H9 (cell line): ENCODE measurements at regions not wholly inside any gene's neighbourhood (a gene's known extent, or its start where the extent isn't known, plus 50 kb on each side); places are given as distances from the start of the nearest gene placed in this dataset.

ENCODE experiments used
- DNase-seq: peaks from one replicate; pipeline ENCODE4 v3.0.0-alpha.2; 2017
- H2AFZ ChIP-seq: one replicate; pipeline ENCODE4 v1.6.1; 2013; ENCODE audit warnings: mild to moderate bottlenecking, low read length, control low read depth, moderate library complexity
- H2AK5ac ChIP-seq: 2 replicates; pipeline ENCODE4 v1.6.1; 2013; ENCODE audit warnings: low read length, control low read depth, mixed read lengths; ENCODE audit not compliant: insufficient read length
- H2BK120ac ChIP-seq: one replicate; pipeline ENCODE4 v1.6.1; 2013; ENCODE audit warnings: low read depth, mild to moderate bottlenecking, low read length, control low read depth, inconsistent platforms; ENCODE audit not compliant: poor library complexity, severe bottlenecking
- H2BK12ac ChIP-seq: 2 replicates; pipeline ENCODE4 v1.6.1; 2013; ENCODE audit warnings: low read length, control low read depth, mixed read lengths, low read depth; ENCODE audit not compliant: insufficient read length
- H2BK15ac ChIP-seq: 2 replicates; pipeline ENCODE4 v1.6.1; 2013; ENCODE audit warnings: low read depth, low read length, control low read depth
- H2BK20ac ChIP-seq: one replicate; pipeline ENCODE4 v1.6.1; 2013; ENCODE audit warnings: low read depth, mild to moderate bottlenecking, low read length, control low read depth, inconsistent platforms; ENCODE audit not compliant: poor library complexity, severe bottlenecking
- H2BK5ac ChIP-seq: 2 replicates; pipeline ENCODE4 v1.6.1; 2013; ENCODE audit warnings: low read length, control low read depth, mixed read lengths; ENCODE audit not compliant: insufficient read length
- H3K14ac ChIP-seq: 2 replicates; pipeline ENCODE4 v1.6.1; 2013; ENCODE audit warnings: low read length, control low read depth; ENCODE audit not compliant: insufficient read depth
- H3K18ac ChIP-seq: 2 replicates; pipeline ENCODE4 v1.6.1; 2013; ENCODE audit warnings: low read depth, mild to moderate bottlenecking, mixed read lengths, low read length, control low read depth; ENCODE audit not compliant: insufficient read length
- H3K23ac ChIP-seq: 2 replicates; pipeline ENCODE4 v1.6.1; 2013; ENCODE audit warnings: low read length, control low read depth, mixed read lengths, low read depth; ENCODE audit not compliant: insufficient read length
- H3K23me2 ChIP-seq: 2 replicates; pipeline ENCODE4 v1.6.1; 2013; ENCODE audit warnings: low read depth, mild to moderate bottlenecking, mixed read lengths, low read length, control low read depth; ENCODE audit not compliant: insufficient read length, poor library complexity, severe bottlenecking
- H3K27ac ChIP-seq: 2 replicates; pipeline ENCODE4 v1.5.1; 2013; ENCODE audit warnings: low read length, control low read depth, mixed read lengths, low read depth; ENCODE audit not compliant: insufficient read length
- H3K27me3 ChIP-seq: 2 replicates; pipeline ENCODE4 v1.6.1; 2013; ENCODE audit warnings: low read length, control low read depth, inconsistent platforms; ENCODE audit not compliant: insufficient read depth
- H3K4ac ChIP-seq: 2 replicates; pipeline ENCODE4 v1.6.1; 2013; ENCODE audit warnings: low read depth, mild to moderate bottlenecking, control low read depth, inconsistent platforms, low read length, moderate library complexity
- H3K4me1 ChIP-seq: 2 replicates; pipeline ENCODE4 v1.6.1; 2013; ENCODE audit warnings: low read length, control low read depth, inconsistent platforms; ENCODE audit not compliant: insufficient read depth
- H3K4me2 ChIP-seq: 2 replicates; pipeline ENCODE4 v1.6.1; 2013; ENCODE audit warnings: low read length, control low read depth, mixed read lengths; ENCODE audit not compliant: insufficient read length, insufficient read depth
- H3K56ac ChIP-seq: 2 replicates; pipeline ENCODE4 v1.6.1; 2013; ENCODE audit warnings: low read depth, mild to moderate bottlenecking, mixed read lengths, low read length, control low read depth; ENCODE audit not compliant: insufficient read length
- H3K79me1 ChIP-seq: 2 replicates; pipeline ENCODE4 v1.6.1; 2013; ENCODE audit warnings: low read depth, mild to moderate bottlenecking, moderate library complexity, low read length, control low read depth, inconsistent platforms; ENCODE audit not compliant: insufficient read depth, poor library complexity, severe bottlenecking
- H3K79me2 ChIP-seq: 2 replicates; pipeline ENCODE4 v1.6.1; 2013; ENCODE audit warnings: low read length, control low read depth, inconsistent platforms; ENCODE audit not compliant: insufficient read depth
- H3K9ac ChIP-seq: 2 replicates; pipeline ENCODE4 v1.6.1; 2013; ENCODE audit warnings: low read length, control low read depth, mixed read lengths; ENCODE audit not compliant: insufficient read length; ENCODE audit errors: extremely low read depth
- H3K9me3 ChIP-seq: one replicate; pipeline ENCODE4 v1.6.1; 2013; ENCODE audit warnings: low read depth, low read length, inconsistent platforms; ENCODE audit not compliant: control insufficient read depth
- H3T11ph ChIP-seq: one replicate; pipeline ENCODE4 v1.6.1; 2013; ENCODE audit warnings: mild to moderate bottlenecking, low read length, control low read depth, inconsistent platforms
- H4K20me1 ChIP-seq: one replicate; pipeline ENCODE4 v1.6.1; 2013; ENCODE audit not compliant: control insufficient read depth, insufficient read length, insufficient read depth
- H4K5ac ChIP-seq: 2 replicates; pipeline ENCODE4 v1.6.1; 2013; ENCODE audit warnings: low read depth, mild to moderate bottlenecking, mixed read lengths, low read length, control low read depth; ENCODE audit not compliant: insufficient read length
- H4K8ac ChIP-seq: replicated peaks from 2 replicates; pipeline ENCODE4 v1.6.1; 2013; ENCODE audit warnings: low read length, control low read depth, mixed read lengths, low read depth; ENCODE audit not compliant: insufficient read length
- H4K91ac ChIP-seq: 2 replicates; pipeline ENCODE4 v1.6.1; 2013; ENCODE audit warnings: low read depth, mild to moderate bottlenecking, moderate library complexity, mixed read lengths, low read length, control low read depth; ENCODE audit not compliant: insufficient read length
- H3K27ac Mint-ChIP-seq, 3 experiments: 2 replicates in 2 of 3; 3 replicates in 1 of 3; pipeline ENCODE4 v1.8.0; 2020 to 2021; ENCODE audit warnings: mixed read lengths in 3 of 3, mild to moderate bottlenecking in 1 of 3, moderate library complexity in 1 of 3
- H3K27me3 Mint-ChIP-seq: 2 replicates; pipeline ENCODE4 v1.8.0; 2021; ENCODE audit warnings: low read depth, mild to moderate bottlenecking, moderate library complexity, mixed read lengths
- H3K36me3 Mint-ChIP-seq, 3 experiments: 2 replicates in 2 of 3; 3 replicates in 1 of 3; pipeline ENCODE4 v1.8.0; 2020 to 2021; ENCODE audit warnings: low read depth in 3 of 3, mixed read lengths in 3 of 3; ENCODE audit not compliant: insufficient read depth in 1 of 3
- H3K4me1 Mint-ChIP-seq, 2 experiments: 2 replicates each; pipeline ENCODE4 v1.8.0; 2020; ENCODE audit warnings: mixed read lengths in 2 of 2
- H3K4me3 Mint-ChIP-seq, 2 experiments: 2 replicates in 1 of 2; 3 replicates in 1 of 2; pipeline ENCODE4 v1.8.0; 2020 to 2021; ENCODE audit warnings: mild to moderate bottlenecking in 2 of 2, mixed read lengths in 2 of 2, moderate library complexity in 1 of 2
- H3K9me3 Mint-ChIP-seq, 2 experiments: 2 replicates in 1 of 2; 3 replicates in 1 of 2; pipeline ENCODE4 v1.8.0; 2020; ENCODE audit warnings: mild to moderate bottlenecking in 2 of 2, mixed read lengths in 2 of 2, moderate library complexity in 1 of 2
- CTCF ChIP-seq: fragments of 200-600 bp; sonication (generic); conservative IDR thresholded peaks from 3 replicates; pipeline ENCODE4 v1.8.0; 2021; ENCODE audit warnings: antibody characterized with exemption, mild to moderate bottlenecking
- WGBS: extraction: QIAGEN DNeasy Blood & Tissue Kit; methylation state at CpG from one replicate; pipeline ENCODE4 v1.1.7; 2013; ENCODE audit warnings: missing lambda C conversion rate, low lambda C conversion rate, mixed read lengths; ENCODE audit not compliant: insufficient read length; ENCODE audit errors: extremely low coverage; 5-methylcytosine and 5-hydroxymethylcytosine counted together

DNA sequence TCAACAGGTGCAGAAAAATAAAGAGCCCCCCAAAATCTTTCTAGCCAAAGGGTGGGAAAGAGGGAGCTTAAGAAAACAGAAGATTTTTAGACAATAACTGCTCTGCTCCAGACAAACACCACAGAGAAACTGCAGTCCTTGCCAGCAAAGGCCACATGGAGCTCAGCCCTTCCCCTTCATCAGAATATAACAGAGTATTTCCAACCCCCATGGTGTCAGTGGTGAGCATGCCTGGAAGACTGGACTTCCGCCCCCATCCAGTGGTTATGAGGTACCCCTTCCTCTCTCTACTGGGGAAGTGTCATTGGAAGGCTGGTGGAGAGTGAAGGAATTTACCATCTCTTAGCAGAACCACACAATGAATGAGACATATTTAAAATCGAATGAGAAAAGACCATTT is 1007.3 kb upstream of the CELF2 start:
- Mint-ChIP-seq H3K4me3 (no peak overlapping the region), H3K27ac (peak overlapping the region in 1 of 3 experiments; percentile 20; a peak in 1 of 7 replicates), H3K36me3 (no peaks in the 10 kb centered on the region), H3K27me3 (no peaks in the 10 kb centered on the region), H3K9me3 (no peaks in the 10 kb centered on the region), H3K4me1 (peaks cover 6 to 11% of the 10 kb centered on the region in 2 experiments)
- Histone ChIP-seq H2BK12ac (no peak overlapping the region), H3K4me2 (no peak overlapping the region), H2AK5ac (no peak overlapping the region), H2BK5ac (no peak overlapping the region), H3K79me1 (no peaks in the 10 kb centered on the region), H3K27me3 (no peaks in the 10 kb centered on the region), H3K23ac (no peak overlapping the region), H3K9ac (no peak overlapping the region), H2BK15ac (no peak overlapping the region), H3K18ac (no peak overlapping the region), H3K56ac (no peak overlapping the region), H3K79me2 (no peaks in the 10 kb centered on the region), H2BK120ac (no peak overlapping the region), H4K5ac (no peak overlapping the region), H3K4ac (no peak overlapping the region), H3K14ac (no peak overlapping the region), H4K91ac (no peak overlapping the region), H3K4me1 (no peaks in the 10 kb centered on the region; the same call in 1 of the 2 replicates), H3K23me2 (no peaks in the 10 kb centered on the region), H4K20me1 (no peaks in the 10 kb centered on the region), H2BK20ac (no peak overlapping the region), H3K27ac (no peak overlapping the region), H2AFZ (no peak overlapping the region), H3K9me3 (no peaks in the 10 kb centered on the region), H3T11ph (no peak overlapping the region), H4K8ac (no peak overlapping the region)
- WGBS = no CpG with 5 or more reads among the region's 2 CpGs
- peak; percentile 24 for DNase-seq
- no peak for TF ChIP-seq CTCF
